Spleen (tissue), 7 donors: ENCODE measurements at regions not wholly inside any gene's neighbourhood (a gene's known extent, or its start where the extent isn't known, plus 50 kb on each side); places are given as distances from the start of the nearest gene placed in this dataset.

Experiments used
- POLR2A ChIP-seq, 3 donors: fragments of 450-650 bp; IDR thresholded peaks; one replicate each; pipeline ENCODE4 v1.5.1; 2017; ENCODE audit warnings: antibody characterized with exemption in 3 of 3, mild to moderate bottlenecking in 1 of 3
- TF ChIP-seq, protein P1 (sequence below), 11 experiments: fragments of 200-600 bp in 7 of 11; fragments of 450-650 bp in 4 of 11; sonication (generic) in 4 of 11; IDR thresholded peaks in 8 of 11; conservative IDR thresholded peaks in 3 of 11; 1 replicate in 7 of 11; 2 replicates in 4 of 11; pipeline versions ENCODE4 v1.4.0 to v1.8.0; 2016 to 2021; ENCODE audit warnings: antibody characterized with exemption in 11 of 11, inconsistent platforms in 4 of 11, mild to moderate bottlenecking in 1 of 11
- donor health status: DM: no; HTN: no; CAD: no; lungs with moderate emphysema.
- donor health status: DM: no; HTN: no; CAD: no.
- donor health status: DM: no; HTN: no; CAD: no.

DNA sequence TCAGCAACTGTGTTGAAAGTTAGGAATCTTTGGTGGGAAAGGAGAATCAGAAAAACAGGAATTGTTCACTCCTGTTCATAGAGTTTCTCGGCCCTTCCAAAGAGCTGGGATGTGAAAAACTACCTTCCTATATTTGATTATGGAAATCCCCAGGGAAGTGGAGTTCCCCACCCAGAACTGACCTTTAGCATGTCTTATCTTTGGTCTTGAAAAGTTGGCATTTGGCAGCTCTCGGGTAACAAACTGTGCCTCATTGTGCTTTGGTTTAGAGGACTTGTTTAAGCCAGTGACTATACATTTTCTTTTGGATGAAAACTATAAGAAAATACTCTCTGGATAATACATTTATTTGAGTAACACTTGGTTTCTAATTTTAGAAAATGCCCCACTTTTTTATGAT, 51.3 kb upstream of the CERS6 start:
- no peak for TF ChIP-seq POLR2A (IDR thresholded peaks at IDR 0.05)
- TF ChIP-seq, protein P1, sequence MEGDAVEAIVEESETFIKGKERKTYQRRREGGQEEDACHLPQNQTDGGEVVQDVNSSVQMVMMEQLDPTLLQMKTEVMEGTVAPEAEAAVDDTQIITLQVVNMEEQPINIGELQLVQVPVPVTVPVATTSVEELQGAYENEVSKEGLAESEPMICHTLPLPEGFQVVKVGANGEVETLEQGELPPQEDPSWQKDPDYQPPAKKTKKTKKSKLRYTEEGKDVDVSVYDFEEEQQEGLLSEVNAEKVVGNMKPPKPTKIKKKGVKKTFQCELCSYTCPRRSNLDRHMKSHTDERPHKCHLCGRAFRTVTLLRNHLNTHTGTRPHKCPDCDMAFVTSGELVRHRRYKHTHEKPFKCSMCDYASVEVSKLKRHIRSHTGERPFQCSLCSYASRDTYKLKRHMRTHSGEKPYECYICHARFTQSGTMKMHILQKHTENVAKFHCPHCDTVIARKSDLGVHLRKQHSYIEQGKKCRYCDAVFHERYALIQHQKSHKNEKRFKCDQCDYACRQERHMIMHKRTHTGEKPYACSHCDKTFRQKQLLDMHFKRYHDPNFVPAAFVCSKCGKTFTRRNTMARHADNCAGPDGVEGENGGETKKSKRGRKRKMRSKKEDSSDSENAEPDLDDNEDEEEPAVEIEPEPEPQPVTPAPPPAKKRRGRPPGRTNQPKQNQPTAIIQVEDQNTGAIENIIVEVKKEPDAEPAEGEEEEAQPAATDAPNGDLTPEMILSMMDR (IDR thresholded peaks at IDR 0.05 in 8 of 11, conservative IDR thresholded peaks at IDR 0.05 in 3 of 11), result no peak
